ENCODE measurements at regions not wholly inside any gene's neighbourhood (a gene's known extent, or its start where the extent isn't known, plus 50 kb on each side); places are given as distances from the start of the nearest gene placed in this dataset.

DNA sequence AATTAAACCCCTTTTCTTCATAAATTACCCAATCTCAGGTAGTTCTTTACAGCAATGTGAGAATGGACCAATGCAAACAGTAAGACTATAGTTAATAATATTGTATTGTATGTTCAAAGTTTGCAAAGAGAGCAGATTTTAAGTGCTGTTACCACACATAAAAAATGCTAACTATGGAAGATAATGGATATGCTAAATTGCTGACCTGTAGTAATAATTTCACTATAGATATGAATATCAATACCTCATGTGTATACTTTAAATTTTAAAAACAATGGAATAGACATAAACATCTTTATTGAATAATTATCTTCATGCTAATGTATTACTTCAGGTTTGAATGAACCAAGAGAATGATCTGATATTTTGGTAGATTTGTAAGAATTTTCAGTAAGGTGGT, 552.4 kb upstream of the CHRM3 start:
- TF ChIP-seq CTCF (IDR thresholded peaks at IDR 0.05) = no peak

GRCh38 chr1:238832106-238832505, 554.3 kb upstream of the CHRM3 start:
- H3K9ac ChIP-seq (ENCODE audit: low read depth in 2 of 2, low read length in 2 of 2) = no peak overlapping the region
- no peaks in the 10 kb centered on the region for H3K27me3 ChIP-seq
- no peak for DNase-seq
- H3K36me3 ChIP-seq = no peaks in the 10 kb centered on the region
- H3K4me1 ChIP-seq = no peaks in the 10 kb centered on the region
- no peak overlapping the region for H3K4me3 ChIP-seq
- H3K27ac ChIP-seq = no peak overlapping the region
- intact Hi-C loops (cut with DNase I) = no loop called here
- TF ChIP-seq CTCF (IDR thresholded peaks at IDR 0.05) = no peak
- H3K9me3 ChIP-seq = no peaks in the 10 kb centered on the region

More for the DNA sequence above, 552.4 kb upstream of the CHRM3 start:
- Histone ChIP-seq H3K4me1 (no peaks in the 10 kb centered on the region), H3K27ac (no peak overlapping the region), H3K9me3 (no peaks in the 10 kb centered on the region), H3K4me3 (no peak overlapping the region), H3K27me3 (no peaks in the 10 kb centered on the region), H3K36me3 (no peaks in the 10 kb centered on the region), H3K9ac (ENCODE audit: low read depth in 2 of 2, low read length in 2 of 2) (no peak overlapping the region)
- intact Hi-C loops (cut with DNase I) = no loop called here
- DNase-seq = no peak

GRCh38 chr1:238830036-238830611, 556.2 kb upstream of the CHRM3 start:
- no peaks in the 10 kb centered on the region for H3K9me3 ChIP-seq
- no peaks in the 10 kb centered on the region for H3K27me3 ChIP-seq
- no peak overlapping the region for H3K9ac ChIP-seq (ENCODE audit: low read depth in 2 of 2, low read length in 2 of 2)
- intact Hi-C loops (cut with DNase I) = no loop called here
- H3K36me3 ChIP-seq = no peaks in the 10 kb centered on the region
- no peaks in the 10 kb centered on the region for H3K4me1 ChIP-seq
- no peak overlapping the region for H3K4me3 ChIP-seq
- no peak for DNase-seq
- H3K27ac ChIP-seq = no peak overlapping the region
- no peak for TF ChIP-seq CTCF (IDR thresholded peaks at IDR 0.05)

- H3K36me3 ChIP-seq = no peaks in the 10 kb centered on the region
- no peak for TF ChIP-seq CTCF (IDR thresholded peaks at IDR 0.05)
- intact Hi-C loops (cut with DNase I) = no loop called here
- no peaks in the 10 kb centered on the region for H3K9me3 ChIP-seq
- H3K4me3 ChIP-seq = no peak overlapping the region
- H3K4me1 ChIP-seq = no peaks in the 10 kb centered on the region
- no peak overlapping the region for H3K9ac ChIP-seq (ENCODE audit: low read depth in 2 of 2, low read length in 2 of 2)
- H3K27me3 ChIP-seq = no peaks in the 10 kb centered on the region
- H3K27ac ChIP-seq = no peak overlapping the region
- no peak for DNase-seq
These were observed 559.5 kb upstream of the CHRM3 start for GRCh38 chr1:238826891-238827290.

DNA sequence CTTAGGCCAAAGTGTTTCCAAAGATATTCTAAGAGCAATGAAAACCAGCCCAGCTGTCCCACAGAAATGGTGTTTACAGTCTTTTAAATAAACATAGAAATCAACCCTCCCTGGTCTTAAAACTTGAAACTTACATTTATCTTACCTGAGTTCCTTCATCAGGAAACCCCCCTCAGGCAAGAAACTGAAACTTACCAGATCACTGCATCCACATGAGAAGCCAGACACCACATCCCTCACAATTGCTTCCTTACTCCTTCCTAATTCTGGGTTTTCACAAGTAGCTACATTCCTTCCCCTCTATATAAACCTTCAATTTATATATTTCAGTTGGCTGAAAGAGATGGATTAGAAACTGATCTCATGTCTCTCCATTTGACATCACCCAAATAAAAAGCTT, 563.0 kb upstream of the CHRM3 start:
- Histone ChIP-seq H3K9me3 (no peaks in the 10 kb centered on the region), H3K27me3 (no peaks in the 10 kb centered on the region), H3K27ac (no peak overlapping the region), H3K9ac (ENCODE audit: low read depth in 2 of 2, low read length in 2 of 2) (no peak overlapping the region), H3K4me1 (no peaks in the 10 kb centered on the region), H3K4me3 (no peak overlapping the region), H3K36me3 (no peaks in the 10 kb centered on the region)
- no peak for TF ChIP-seq CTCF (IDR thresholded peaks at IDR 0.05)
- no peak for DNase-seq
- intact Hi-C loops (cut with DNase I) = no loop called here

Measured in colonic mucosa (tissue), 4 donors.